ENCODE measurements at regions not wholly inside any gene's neighbourhood (a gene's known extent, or its start where the extent isn't known, plus 50 kb on each side); places are given as distances from the start of the nearest gene placed in this dataset.

- TF ChIP-seq PKNOX1 (IDR thresholded peaks at IDR 0.05) (no peak), SUZ12 (IDR thresholded peaks at IDR 0.05) (no peak), SP1 (IDR thresholded peaks at IDR 0.05) (no peak)
Observed at GRCh38 chr2:122031544-122032263, 276.3 kb downstream of the TSN start.

Measured in HEK293T (cell line).